ENCODE measurements at regions not wholly inside any gene's neighbourhood (a gene's known extent, or its start where the extent isn't known, plus 50 kb on each side); places are given as distances from the start of the nearest gene placed in this dataset.

GRCh38 chr2:67854798-67855197 is 208.0 kb downstream of the C1D start:
- TF ChIP-seq CTCF (IDR thresholded peaks at IDR 0.05) = no peak
- no peak for TF ChIP-seq POLR2A (IDR thresholded peaks at IDR 0.05)
